Activated CD4-positive, alpha-beta memory T cell treated with anti-CD3 and anti-CD28 coated beads for 36 hours (primary cell): ENCODE measurements at regions not wholly inside any gene's neighbourhood (a gene's known extent, or its start where the extent isn't known, plus 50 kb on each side); places are given as distances from the start of the nearest gene placed in this dataset.

ENCODE experiments used
- CTCF ChIA-PET: fragments of 350-600 bp; sonication (Branson Sonifier 250); formaldehyde crosslinking; loops from one replicate; lab custom pipeline; 2021; ENCODE audit warnings: antibody characterized with exemption, inconsistent platforms; lab: Charles Lee
- POLR2A ChIA-PET: fragments of 350-600 bp; sonication (Branson Sonifier 250); formaldehyde crosslinking; loops from one replicate; lab custom pipeline; 2021; ENCODE audit warnings: antibody characterized with exemption; lab: Charles Lee
- DNase-seq: peaks from one replicate; pipeline ENCODE4 v3.0.0-alpha.2; 2020
- H3K27ac Mint-ChIP-seq: one replicate; pipeline ENCODE4 v1.8.0; 2021; ENCODE audit warnings: mixed read lengths
- H3K27me3 Mint-ChIP-seq: one replicate; pipeline ENCODE4 v1.8.0; 2021; ENCODE audit warnings: mixed read lengths
- H3K36me3 Mint-ChIP-seq: one replicate; pipeline ENCODE4 v1.8.0; 2021; ENCODE audit warnings: mixed read lengths
- H3K4me1 Mint-ChIP-seq: one replicate; pipeline ENCODE4 v1.8.0; 2021; ENCODE audit warnings: low read depth, mixed read lengths
- H3K4me3 Mint-ChIP-seq: one replicate; pipeline ENCODE4 v1.8.0; 2021; ENCODE audit warnings: mild to moderate bottlenecking, mixed read lengths
- H3K9me3 Mint-ChIP-seq: one replicate; pipeline ENCODE4 v1.8.0; 2021; ENCODE audit warnings: mixed read lengths
- intact Hi-C: fragments of 100-400 bp; cut with micrococcal nuclease; formaldehyde crosslinking; loops from one replicate; pipeline ENCODE4 v1.15.1; 2023

- CTCF ChIA-PET, result no interaction called here
- intact Hi-C loops, result loop anchor here (10.0 kb wide), 1 partner anchor 1112 kb away; the partner anchor contains the start of gene ID2
Observed at GRCh38 chr2:7572450-7572849, 655.2 kb downstream of the RNF144A start.

GRCh38 chr2:7573166-7573825 is 656.1 kb downstream of the RNF144A start:
- CTCF ChIA-PET, result interaction anchor here (0.7 kb wide), 1 partner anchor 21 kb away, joined by 3 read pairs; no protein-coding TSS in a partner anchor
- intact Hi-C loops, result loop anchor here (10.0 kb wide), 1 partner anchor 1112 kb away; the partner anchor contains the start of gene ID2

More at GRCh38 chr2:7572450-7572849, 655.2 kb downstream of the RNF144A start:
- Mint-ChIP-seq H3K27ac (peak overlapping the region; percentile 61), H3K4me3 (no peak overlapping the region), H3K36me3 (peaks cover 9% of the 10 kb centered on the region), H3K9me3 (peaks cover 5% of the 10 kb centered on the region), H3K4me1 (peaks cover 46% of the 10 kb centered on the region), H3K27me3 (no peaks in the 10 kb centered on the region)
- POLR2A ChIA-PET, result no interaction called here
- peak; percentile 64 for DNase-seq

DNA sequence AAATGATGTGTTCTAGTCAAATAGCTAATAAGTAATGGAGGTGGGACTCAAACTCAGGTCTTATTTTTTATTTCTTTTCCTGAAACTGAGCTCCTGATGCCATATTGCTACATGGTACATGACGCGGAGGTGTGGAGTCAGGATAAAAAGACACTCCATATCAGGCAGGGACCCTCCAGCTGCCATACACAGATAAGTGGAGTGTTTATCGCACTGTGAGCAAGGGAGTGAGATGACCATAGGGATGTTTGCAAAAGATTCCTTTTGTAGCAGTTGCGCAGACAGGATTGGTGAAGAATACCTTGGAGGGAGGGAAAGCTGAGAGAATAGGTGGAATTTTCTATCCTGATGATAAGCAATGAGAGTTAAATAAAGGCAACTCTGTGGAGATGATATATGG is 657.2 kb downstream of the RNF144A start:
- Mint-ChIP-seq H3K4me3 (no peak overlapping the region), H3K27ac (no peak overlapping the region), H3K9me3 (peaks cover 23% of the 10 kb centered on the region), H3K27me3 (no peaks in the 10 kb centered on the region), H3K4me1 (peaks cover 29% of the 10 kb centered on the region), H3K36me3 (peaks cover 18% of the 10 kb centered on the region)
- POLR2A ChIA-PET, result no interaction called here
- CTCF ChIA-PET, result interaction anchor here (0.6 to 0.7 kb wide), 2 partner anchors 54 to 184 kb away, joined by 3 read pairs; no protein-coding TSS in a partner anchor
- DNase-seq, result no peak
- intact Hi-C loops, result loop anchor here (10.0 kb wide), 1 partner anchor 1110 kb away; the partner anchor contains the start of gene ID2

More at GRCh38 chr2:7573166-7573825, 656.1 kb downstream of the RNF144A start:
- POLR2A ChIA-PET, result no interaction called here
- peaks cover 17% of the 10 kb centered on the region for H3K36me3 Mint-ChIP-seq
- H3K27ac Mint-ChIP-seq, result no peak overlapping the region
- H3K9me3 Mint-ChIP-seq, result peaks cover 14% of the 10 kb centered on the region
- DNase-seq, result no peak
- H3K27me3 Mint-ChIP-seq, result no peaks in the 10 kb centered on the region
- H3K4me1 Mint-ChIP-seq, result peaks cover 38% of the 10 kb centered on the region
- H3K4me3 Mint-ChIP-seq, result no peak overlapping the region

DNA sequence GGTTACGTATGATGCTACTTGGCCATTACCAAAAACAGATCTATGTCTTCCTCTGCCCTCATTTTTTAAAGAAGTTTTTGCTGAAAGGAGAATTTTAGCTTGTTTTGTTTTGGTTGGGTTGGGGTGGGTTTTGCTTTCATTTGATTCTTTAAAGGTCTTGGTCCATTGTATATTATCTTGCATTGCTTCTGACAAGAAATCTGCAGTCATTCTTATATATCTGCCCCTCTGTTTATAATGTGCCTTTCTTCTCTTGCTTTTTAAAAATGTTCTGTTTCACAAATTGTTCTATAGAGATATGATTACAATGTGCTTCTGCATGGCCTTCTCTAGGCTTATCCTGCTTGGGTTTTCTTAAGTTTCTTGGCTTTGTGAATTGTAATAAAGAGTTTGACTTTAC is 660.6 kb downstream of the RNF144A start:
- intact Hi-C loops, result loop anchor here (10.0 kb wide), 1 partner anchor 1107 kb away; the partner anchor contains the start of gene ID2
- peaks cover 26% of the 10 kb centered on the region for H3K9me3 Mint-ChIP-seq

DNA sequence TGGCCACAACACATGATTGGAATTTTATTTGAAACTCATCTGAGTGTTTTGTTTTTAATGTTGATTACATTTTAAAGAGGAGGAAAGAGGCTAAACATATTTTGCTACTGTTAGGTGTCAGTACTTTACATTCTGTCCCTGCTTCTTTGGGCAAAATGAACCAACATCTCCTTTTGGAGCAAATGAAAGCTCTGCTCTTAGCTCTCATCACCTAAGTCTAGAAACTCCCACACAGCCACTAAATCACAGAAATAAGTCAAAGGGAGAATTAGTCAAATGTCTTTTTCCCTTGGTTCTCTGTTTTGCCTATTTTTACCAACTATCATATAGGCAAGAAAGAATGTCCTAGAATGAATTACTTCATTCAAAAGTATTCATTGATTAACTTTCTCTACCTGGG is 666.8 kb downstream of the RNF144A start:
- POLR2A ChIA-PET, result interaction anchor here (1.4 kb wide), 1 partner anchor 16 kb away, joined by 4 read pairs; no protein-coding TSS in a partner anchor
- Mint-ChIP-seq H3K36me3 (peaks cover 9% of the 10 kb centered on the region), H3K9me3 (peaks cover 6% of the 10 kb centered on the region), H3K27me3 (peaks cover 1% of the 10 kb centered on the region), H3K4me3 (no peak overlapping the region), H3K27ac (peak overlapping the region; percentile 24), H3K4me1 (peaks cover 23% of the 10 kb centered on the region)
- DNase-seq, result no peak
- CTCF ChIA-PET, result no interaction called here
- intact Hi-C loops, result no loop called here

More for the DNA sequence above, 660.6 kb downstream of the RNF144A start:
- H3K4me3 Mint-ChIP-seq, result no peak overlapping the region
- DNase-seq, result no peak
- peaks cover 18% of the 10 kb centered on the region for H3K36me3 Mint-ChIP-seq
- no peaks in the 10 kb centered on the region for H3K27me3 Mint-ChIP-seq
- H3K4me1 Mint-ChIP-seq, result peaks cover 4% of the 10 kb centered on the region
- ChIA-PET CTCF (interaction anchor here (1.6 kb wide), 1 partner anchor 151 kb away, joined by 5 read pairs; no protein-coding TSS in a partner anchor), POLR2A (no interaction called here)
- no peak overlapping the region for H3K27ac Mint-ChIP-seq

DNA sequence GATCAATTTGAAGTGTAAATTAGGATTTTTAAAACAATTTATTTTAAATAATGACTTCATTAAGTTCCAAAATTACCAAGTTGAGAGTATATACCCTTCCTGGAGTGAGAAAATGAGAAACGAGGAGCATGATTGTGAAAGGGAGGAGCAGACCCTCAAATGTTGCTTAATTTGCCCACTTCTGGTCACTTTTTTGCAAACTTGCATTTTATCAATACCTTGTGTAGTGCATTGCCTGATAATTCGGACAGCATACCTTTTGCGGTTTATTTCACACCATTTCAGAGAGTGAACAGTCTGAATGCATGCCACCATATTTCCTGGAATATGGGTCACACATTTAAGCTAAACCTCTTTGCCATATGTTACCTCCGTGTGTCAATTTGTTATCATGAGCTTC is 669.7 kb downstream of the RNF144A start:
- POLR2A ChIA-PET, result no interaction called here

GRCh38 chr2:7588295-7588694 is 671.1 kb downstream of the RNF144A start:
- no peak for DNase-seq
- intact Hi-C loops, result loop anchor here (1.0 to 5.0 kb wide), 4 partner anchors 21 to 151 kb away; no protein-coding TSS in a partner anchor
- ChIA-PET CTCF (interaction anchor here (1.1 kb wide), 1 partner anchor 21 kb away, joined by 4 read pairs; no protein-coding TSS in a partner anchor), POLR2A (interaction anchor here (0.7 kb wide), 1 partner anchor 77 kb away, joined by 3 read pairs; no protein-coding TSS in a partner anchor)
- peaks cover 3% of the 10 kb centered on the region for H3K27me3 Mint-ChIP-seq
- no peak overlapping the region for H3K4me3 Mint-ChIP-seq
- peaks cover 31% of the 10 kb centered on the region for H3K4me1 Mint-ChIP-seq
- H3K9me3 Mint-ChIP-seq, result no peaks in the 10 kb centered on the region
- peak overlapping the region; percentile 71 for H3K27ac Mint-ChIP-seq
- peaks cover 2% of the 10 kb centered on the region for H3K36me3 Mint-ChIP-seq

More for the DNA sequence above, 669.7 kb downstream of the RNF144A start:
- H3K4me3 Mint-ChIP-seq, result no peak overlapping the region
- H3K27me3 Mint-ChIP-seq, result peaks cover 3% of the 10 kb centered on the region
- peaks cover 24% of the 10 kb centered on the region for H3K4me1 Mint-ChIP-seq
- intact Hi-C loops, result loop anchor here (5.0 kb wide), 3 partner anchors 85 to 150 kb away; no protein-coding TSS in a partner anchor
- no peaks in the 10 kb centered on the region for H3K9me3 Mint-ChIP-seq
- peaks cover 2% of the 10 kb centered on the region for H3K36me3 Mint-ChIP-seq
- CTCF ChIA-PET, result interaction anchor here (1.0 to 1.2 kb wide), 2 partner anchors 34 to 158 kb away, joined by 3 read pairs; no protein-coding TSS in a partner anchor
- H3K27ac Mint-ChIP-seq, result no peak overlapping the region
- DNase-seq, result no peak

DNA sequence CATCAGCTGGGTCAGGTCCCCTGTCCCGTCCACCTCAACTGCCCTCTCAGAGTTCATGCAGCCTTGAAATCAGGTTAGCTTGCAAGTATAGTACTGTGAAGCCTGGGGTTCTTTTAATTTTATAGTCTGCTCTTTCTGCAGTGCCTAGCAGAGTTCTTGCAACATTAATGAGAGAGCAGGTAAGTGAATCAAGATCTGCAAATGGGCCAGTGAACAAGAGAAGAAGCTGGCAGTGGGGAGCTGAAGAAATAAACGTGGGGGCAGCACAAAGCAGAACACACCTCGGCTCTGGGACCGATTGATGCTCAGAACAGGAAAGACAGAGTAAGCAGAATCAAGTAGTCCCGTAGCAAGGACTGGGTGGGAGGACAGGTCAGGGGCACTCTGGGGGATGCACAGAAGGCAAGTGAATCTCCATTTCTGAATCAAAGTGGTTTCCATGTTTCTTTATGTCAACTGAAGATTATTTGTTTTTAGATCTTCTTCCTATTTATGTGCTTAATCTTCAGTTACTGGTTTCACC is 675.5 kb downstream of the RNF144A start:
- H3K9me3 Mint-ChIP-seq, result no peaks in the 10 kb centered on the region
- CTCF ChIA-PET, result interaction anchor here (0.7 to 1.0 kb wide), 2 partner anchors 151 to 166 kb away, joined by 3 read pairs; no protein-coding TSS in a partner anchor
- peaks cover 1% of the 10 kb centered on the region for H3K36me3 Mint-ChIP-seq
- peaks cover 4% of the 10 kb centered on the region for H3K27me3 Mint-ChIP-seq
- peaks cover 17% of the 10 kb centered on the region for H3K4me1 Mint-ChIP-seq
- no peak overlapping the region for H3K27ac Mint-ChIP-seq
- no peak overlapping the region for H3K4me3 Mint-ChIP-seq
- intact Hi-C loops, result no loop called here
- no peak for DNase-seq
- POLR2A ChIA-PET, result interaction anchor here (1.4 kb wide), 1 partner anchor 69 kb away, joined by 4 read pairs; no protein-coding TSS in a partner anchor

- H3K27ac Mint-ChIP-seq, result no peak overlapping the region
Observed at GRCh38 chr2:7593360-7593759, 676.1 kb downstream of the RNF144A start.

DNA sequence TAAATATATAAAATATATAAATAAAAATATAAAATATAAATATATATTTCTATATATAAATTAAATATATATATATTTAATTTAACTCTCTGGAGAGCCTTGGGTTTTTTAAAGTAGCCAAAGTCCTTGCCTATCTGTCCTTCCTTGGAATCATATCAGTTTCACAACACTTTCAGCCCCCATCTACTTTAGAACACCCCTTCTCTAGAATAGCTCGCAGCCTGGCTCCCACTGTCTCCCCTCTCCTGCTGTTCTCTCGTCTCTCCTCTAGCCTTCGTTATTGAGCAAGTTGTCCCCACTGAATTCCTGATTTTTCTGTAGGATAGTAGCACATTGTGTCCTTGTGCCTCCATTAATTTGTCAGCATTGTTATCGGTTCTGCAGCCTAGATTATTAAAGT is 677.0 kb downstream of the RNF144A start:
- Mint-ChIP-seq H3K4me1 (peaks cover 7% of the 10 kb centered on the region), H3K4me3 (no peak overlapping the region), H3K27ac (no peak overlapping the region), H3K36me3 (no peaks in the 10 kb centered on the region), H3K9me3 (no peaks in the 10 kb centered on the region), H3K27me3 (peaks cover 4% of the 10 kb centered on the region)
- DNase-seq, result no peak
- ChIA-PET POLR2A (interaction anchor here (1.3 kb wide), 1 partner anchor 27 kb away, joined by 3 read pairs; no protein-coding TSS in a partner anchor), CTCF (interaction anchor here (0.5 to 1.1 kb wide), 2 partner anchors 21 to 167 kb away, joined by 3 read pairs; no protein-coding TSS in a partner anchor)
- intact Hi-C loops, result no loop called here

More at GRCh38 chr2:7593360-7593759, 676.1 kb downstream of the RNF144A start:
- no peak overlapping the region for H3K4me3 Mint-ChIP-seq
- CTCF ChIA-PET, result interaction anchor here (0.7 kb wide), 1 partner anchor 151 kb away, joined by 3 read pairs; no protein-coding TSS in a partner anchor
- H3K27me3 Mint-ChIP-seq, result peaks cover 4% of the 10 kb centered on the region
- peaks cover 13% of the 10 kb centered on the region for H3K4me1 Mint-ChIP-seq
- no peaks in the 10 kb centered on the region for H3K9me3 Mint-ChIP-seq
- no peak for DNase-seq
- no peaks in the 10 kb centered on the region for H3K36me3 Mint-ChIP-seq
- POLR2A ChIA-PET, result interaction anchor here (1.3 to 1.4 kb wide), 2 partner anchors 26 to 70 kb away, joined by 3 to 4 read pairs; no protein-coding TSS in a partner anchor
- intact Hi-C loops, result no loop called here

DNA sequence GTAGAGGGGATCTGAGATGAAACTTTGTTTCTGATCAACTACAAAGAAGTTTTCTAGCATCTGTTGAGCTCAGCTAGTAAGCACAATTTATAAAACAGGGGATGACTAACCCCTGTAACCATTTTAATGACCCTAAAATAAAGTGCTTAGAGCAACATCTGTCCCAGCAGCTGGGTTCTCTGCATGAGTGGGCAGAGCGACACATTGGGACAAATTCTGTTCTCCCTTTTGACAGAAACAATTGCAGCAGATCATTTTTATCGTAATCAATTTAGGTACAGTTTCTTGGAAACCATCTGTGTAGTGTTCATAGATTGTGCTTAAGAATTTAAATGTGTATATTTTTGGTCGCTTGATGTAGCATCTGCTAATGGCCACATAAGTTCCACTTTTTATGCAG is 678.0 kb downstream of the RNF144A start:
- intact Hi-C loops, result no loop called here

More for the DNA sequence above, 678.0 kb downstream of the RNF144A start:
- no peaks in the 10 kb centered on the region for H3K36me3 Mint-ChIP-seq
- peaks cover 7% of the 10 kb centered on the region for H3K4me1 Mint-ChIP-seq
- ChIA-PET CTCF (interaction anchor here (1.0 to 1.2 kb wide), 4 partner anchors 76 to 498 kb away, joined by 3 read pairs; no protein-coding TSS in a partner anchor), POLR2A (no interaction called here)
- no peaks in the 10 kb centered on the region for H3K9me3 Mint-ChIP-seq
- no peak overlapping the region for H3K4me3 Mint-ChIP-seq
- no peak overlapping the region for H3K27ac Mint-ChIP-seq
- no peak for DNase-seq
- peaks cover 4% of the 10 kb centered on the region for H3K27me3 Mint-ChIP-seq
